ENCODE measurements at regions not wholly inside any gene's neighbourhood (a gene's known extent, or its start where the extent isn't known, plus 50 kb on each side); places are given as distances from the start of the nearest gene placed in this dataset.

GRCh38 chr3:176870451-176870850 is 326.8 kb downstream of the TBL1XR1 start:
- Histone ChIP-seq H3K27ac (no peak overlapping the region), H3K27me3 (no peaks in the 10 kb centered on the region), H3K4me3 (no peak overlapping the region), H3K9me3 (replicated peaks in 1 of 3) (no peaks in the 10 kb centered on the region), H3K36me3 (replicated peaks in 1 of 2) (no peaks in the 10 kb centered on the region), H3K4me1 (replicated peaks in 1 of 2) (no peaks in the 10 kb centered on the region)
- 98 to 100% (median 100%) methylated on average over 1 of the region's 1 CpG for WGBS, 4 donors
- no peak for DNase-seq
- intact Hi-C loops (cut with DNase I), result loop anchor here in 1 of 2 donors (10.0 kb wide), 1 partner anchor 74 kb away; no protein-coding TSS in a partner anchor
- TF ChIP-seq, protein P1, sequence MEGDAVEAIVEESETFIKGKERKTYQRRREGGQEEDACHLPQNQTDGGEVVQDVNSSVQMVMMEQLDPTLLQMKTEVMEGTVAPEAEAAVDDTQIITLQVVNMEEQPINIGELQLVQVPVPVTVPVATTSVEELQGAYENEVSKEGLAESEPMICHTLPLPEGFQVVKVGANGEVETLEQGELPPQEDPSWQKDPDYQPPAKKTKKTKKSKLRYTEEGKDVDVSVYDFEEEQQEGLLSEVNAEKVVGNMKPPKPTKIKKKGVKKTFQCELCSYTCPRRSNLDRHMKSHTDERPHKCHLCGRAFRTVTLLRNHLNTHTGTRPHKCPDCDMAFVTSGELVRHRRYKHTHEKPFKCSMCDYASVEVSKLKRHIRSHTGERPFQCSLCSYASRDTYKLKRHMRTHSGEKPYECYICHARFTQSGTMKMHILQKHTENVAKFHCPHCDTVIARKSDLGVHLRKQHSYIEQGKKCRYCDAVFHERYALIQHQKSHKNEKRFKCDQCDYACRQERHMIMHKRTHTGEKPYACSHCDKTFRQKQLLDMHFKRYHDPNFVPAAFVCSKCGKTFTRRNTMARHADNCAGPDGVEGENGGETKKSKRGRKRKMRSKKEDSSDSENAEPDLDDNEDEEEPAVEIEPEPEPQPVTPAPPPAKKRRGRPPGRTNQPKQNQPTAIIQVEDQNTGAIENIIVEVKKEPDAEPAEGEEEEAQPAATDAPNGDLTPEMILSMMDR (IDR thresholded peaks at IDR 0.05), result no peak
- TF ChIP-seq POLR2A (IDR thresholded peaks at IDR 0.05), result no peak

DNA sequence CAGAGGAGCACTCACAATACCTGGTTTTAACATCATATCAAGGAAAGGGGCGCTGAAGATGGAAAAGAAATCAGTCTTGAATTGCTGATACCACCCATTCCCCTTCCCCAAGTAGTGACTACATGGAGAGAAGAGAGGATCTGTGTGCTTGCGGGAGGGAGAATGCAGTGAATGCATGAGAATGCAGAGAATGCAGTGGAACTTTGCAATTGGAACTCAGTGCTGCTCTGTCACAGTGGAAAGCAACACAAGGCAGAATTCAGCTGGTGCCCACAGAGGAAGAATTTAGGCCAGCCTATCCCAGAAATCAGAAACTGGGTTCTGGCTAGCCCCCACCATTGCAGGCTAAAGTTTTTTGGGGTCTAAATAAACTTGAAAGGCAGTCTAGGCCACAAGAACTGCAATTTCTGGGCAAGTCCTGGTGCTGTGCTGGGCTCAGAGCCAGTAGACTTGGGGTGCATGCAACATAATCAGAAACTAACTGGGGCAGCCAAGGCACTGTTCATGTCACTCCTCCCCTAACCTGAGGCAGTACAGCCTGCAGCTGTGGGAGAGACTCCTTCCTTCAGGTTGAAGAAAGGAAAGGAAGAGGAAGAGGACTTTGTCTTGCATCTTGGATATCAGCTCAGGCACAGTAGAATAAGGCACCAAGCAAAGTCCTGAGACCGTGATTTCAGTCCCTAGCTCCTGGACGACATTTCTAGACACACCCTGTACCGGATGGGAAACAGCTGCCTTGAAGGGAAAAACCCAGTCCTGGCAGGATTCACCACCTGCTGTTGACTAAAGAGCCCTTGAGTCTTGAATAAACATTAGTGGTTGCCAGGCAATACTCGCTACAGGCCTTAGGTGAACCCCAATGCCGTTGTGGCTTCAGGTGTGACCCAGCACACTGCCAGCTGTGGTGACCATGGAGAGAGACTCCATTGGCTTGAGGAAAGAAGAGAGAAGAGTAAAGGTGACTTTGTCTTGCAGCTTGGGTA is 329.3 kb downstream of the TBL1XR1 start:
- intact Hi-C loops (cut with DNase I), result no loop called here
- no peak for DNase-seq
- Histone ChIP-seq H3K27ac (no peak overlapping the region), H3K4me1 (replicated peaks in 1 of 2) (no peaks in the 10 kb centered on the region), H3K4me3 (no peak overlapping the region), H3K9me3 (replicated peaks in 1 of 3) (no peaks in the 10 kb centered on the region), H3K27me3 (no peaks in the 10 kb centered on the region), H3K36me3 (replicated peaks in 1 of 2) (no peaks in the 10 kb centered on the region)
- TF ChIP-seq, protein P1 (IDR thresholded peaks at IDR 0.05), result no peak
- no peak for TF ChIP-seq POLR2A (IDR thresholded peaks at IDR 0.05)
- 80 to 89% (median 80%) methylated on average over 7 of the region's 7 CpGs for WGBS, 4 donors

DNA sequence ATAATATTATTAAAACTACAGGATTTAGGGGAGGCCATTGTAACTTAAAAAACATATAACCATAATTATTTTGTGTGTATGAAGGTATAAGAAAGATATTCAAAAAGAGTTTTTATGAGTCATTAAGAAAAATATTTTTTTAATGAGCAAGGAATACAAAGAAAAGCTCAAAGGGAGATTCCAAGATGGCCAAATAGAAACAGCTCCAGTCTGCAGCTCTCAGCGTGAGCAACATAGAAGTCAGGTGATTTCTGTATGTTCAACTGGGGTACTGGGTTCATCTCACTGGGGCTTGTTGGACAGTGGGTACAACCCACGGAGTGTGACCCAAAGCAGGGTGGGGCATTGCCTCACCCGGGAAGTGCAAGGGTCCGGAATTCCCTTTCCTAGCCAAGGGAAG is 336.1 kb downstream of the TBL1XR1 start:
- Histone ChIP-seq H3K27me3 (no peaks in the 10 kb centered on the region), H3K27ac (no peak overlapping the region), H3K4me3 (no peak overlapping the region), H3K4me1 (replicated peaks in 1 of 2) (no peaks in the 10 kb centered on the region), H3K9me3 (replicated peaks in 1 of 3) (no peaks in the 10 kb centered on the region), H3K36me3 (replicated peaks in 1 of 2) (no peaks in the 10 kb centered on the region)
- intact Hi-C loops (cut with DNase I), result no loop called here
- DNase-seq, result no peak
- WGBS, 4 donors, result 78 to 91% (median 88%) methylated on average over 3 to 4 of the region's 4 CpGs
- no peak for TF ChIP-seq POLR2A (IDR thresholded peaks at IDR 0.05)
- TF ChIP-seq, protein P1 (IDR thresholded peaks at IDR 0.05), result no peak

DNA sequence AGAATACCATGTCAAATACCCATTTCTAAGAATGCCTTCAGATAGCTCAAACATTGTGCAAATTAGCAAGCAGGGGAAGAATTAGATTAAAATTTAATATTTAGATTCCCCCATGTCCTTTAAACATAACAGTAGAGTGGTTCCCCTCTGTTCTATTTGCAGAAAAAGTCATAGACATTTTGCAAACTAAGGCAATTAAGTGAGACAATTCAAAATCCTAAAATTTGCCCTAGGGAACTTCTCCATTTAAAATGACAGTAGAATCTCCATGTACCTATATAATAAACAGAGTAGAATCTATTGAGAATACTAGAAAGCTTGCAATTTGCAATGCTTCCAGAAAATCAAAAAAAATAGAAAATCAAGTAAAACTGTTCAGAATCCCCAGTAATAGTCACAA is 340.6 kb downstream of the TBL1XR1 start:
- TF ChIP-seq, protein P1 (IDR thresholded peaks at IDR 0.05), result no peak
- TF ChIP-seq POLR2A (IDR thresholded peaks at IDR 0.05), result no peak
- Histone ChIP-seq H3K27ac (no peak overlapping the region), H3K9me3 (replicated peaks in 1 of 3) (no peaks in the 10 kb centered on the region), H3K4me1 (replicated peaks in 1 of 2) (no peaks in the 10 kb centered on the region), H3K4me3 (no peak overlapping the region), H3K27me3 (no peaks in the 10 kb centered on the region), H3K36me3 (replicated peaks in 1 of 2) (no peaks in the 10 kb centered on the region)
- no peak for DNase-seq
- intact Hi-C loops (cut with DNase I), result no loop called here
